ENCODE measurements at regions not wholly inside any gene's neighbourhood (a gene's known extent, or its start where the extent isn't known, plus 50 kb on each side); places are given as distances from the start of the nearest gene placed in this dataset.

DNA sequence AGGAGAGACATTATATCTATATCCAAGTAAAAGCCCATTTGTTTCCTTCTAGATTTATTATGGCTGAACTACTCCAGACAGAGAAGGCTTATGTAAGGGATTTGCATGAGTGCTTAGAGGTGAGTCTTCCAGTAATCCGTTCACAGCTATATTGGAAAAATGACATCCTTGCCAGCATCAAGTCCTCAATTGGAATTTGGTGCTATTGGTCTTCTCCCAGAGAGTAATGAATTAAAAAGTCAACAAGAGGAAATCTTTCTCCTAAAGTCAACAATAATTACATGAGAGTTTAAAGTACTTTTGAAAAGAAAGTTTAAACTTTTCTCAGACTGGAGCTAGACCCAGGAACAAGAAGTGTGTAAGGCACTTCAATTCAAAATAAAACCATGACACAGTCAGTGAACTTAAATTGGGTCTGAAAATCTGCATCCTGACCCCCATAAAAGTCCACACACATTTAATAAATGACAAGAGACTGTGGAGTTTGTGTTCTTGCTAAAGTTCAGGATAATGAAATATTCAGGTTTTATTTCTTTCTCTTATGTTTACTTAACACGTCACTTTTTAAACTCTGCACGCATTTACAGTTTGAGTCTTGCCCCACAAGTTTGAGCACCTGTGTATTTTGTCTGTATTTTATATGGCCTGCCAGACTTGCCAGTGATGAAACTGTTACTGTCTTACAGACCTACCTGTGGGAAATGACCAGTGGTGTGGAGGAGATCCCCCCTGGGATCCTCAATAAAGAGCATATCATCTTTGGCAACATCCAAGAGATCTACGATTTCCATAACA lies 268.2 kb upstream of the UMPS start:
- no peaks in the 10 kb centered on the region for H3K9me3 ChIP-seq
- TF ChIP-seq POLR2A (IDR thresholded peaks at IDR 0.05), result no peak
- TF ChIP-seq, protein P1, sequence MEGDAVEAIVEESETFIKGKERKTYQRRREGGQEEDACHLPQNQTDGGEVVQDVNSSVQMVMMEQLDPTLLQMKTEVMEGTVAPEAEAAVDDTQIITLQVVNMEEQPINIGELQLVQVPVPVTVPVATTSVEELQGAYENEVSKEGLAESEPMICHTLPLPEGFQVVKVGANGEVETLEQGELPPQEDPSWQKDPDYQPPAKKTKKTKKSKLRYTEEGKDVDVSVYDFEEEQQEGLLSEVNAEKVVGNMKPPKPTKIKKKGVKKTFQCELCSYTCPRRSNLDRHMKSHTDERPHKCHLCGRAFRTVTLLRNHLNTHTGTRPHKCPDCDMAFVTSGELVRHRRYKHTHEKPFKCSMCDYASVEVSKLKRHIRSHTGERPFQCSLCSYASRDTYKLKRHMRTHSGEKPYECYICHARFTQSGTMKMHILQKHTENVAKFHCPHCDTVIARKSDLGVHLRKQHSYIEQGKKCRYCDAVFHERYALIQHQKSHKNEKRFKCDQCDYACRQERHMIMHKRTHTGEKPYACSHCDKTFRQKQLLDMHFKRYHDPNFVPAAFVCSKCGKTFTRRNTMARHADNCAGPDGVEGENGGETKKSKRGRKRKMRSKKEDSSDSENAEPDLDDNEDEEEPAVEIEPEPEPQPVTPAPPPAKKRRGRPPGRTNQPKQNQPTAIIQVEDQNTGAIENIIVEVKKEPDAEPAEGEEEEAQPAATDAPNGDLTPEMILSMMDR (IDR thresholded peaks at IDR 0.05), result no peak
- peaks cover 0 to 21% (median 0%) of the 10 kb centered on the region in 4 donors for H3K4me1 ChIP-seq
- 45% methylated on average over 4 of the region's 4 CpGs for WGBS (ENCODE audit: insufficient coverage, low coverage, low lambda C conversion rate, missing lambda C conversion rate)
- ATAC-seq (peak in 3 of 4 donors; percentile 29 to 74 (median 61)), DNase-seq (no peak)
- peak overlapping the region in 1 of 3 donors; percentile 49 for H3K27ac ChIP-seq
- H3K36me3 ChIP-seq, result no peaks in the 10 kb centered on the region
- H3K4me3 ChIP-seq, result no peak overlapping the region
- intact Hi-C loops (cut with DNase I), result no loop called here
- H3K27me3 ChIP-seq, result no peaks in the 10 kb centered on the region

DNA sequence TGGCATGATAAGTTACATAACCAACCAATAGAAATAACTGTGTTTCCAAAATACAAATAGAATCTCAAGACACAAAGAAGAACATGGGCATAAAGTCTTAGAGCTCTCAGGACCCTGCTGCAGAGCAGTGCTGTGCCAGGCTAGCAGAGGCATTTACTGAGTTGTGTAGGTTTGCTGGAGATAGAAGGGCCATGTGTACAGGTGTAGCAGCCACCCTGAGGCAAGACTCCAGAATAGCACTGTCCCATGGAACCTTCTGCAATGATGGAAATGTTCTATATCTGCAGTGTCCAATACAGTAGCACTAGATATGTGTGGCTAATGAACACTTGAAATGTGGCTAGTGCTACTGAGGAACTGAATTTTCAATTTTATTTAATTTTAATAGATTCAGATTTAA lies 267.0 kb upstream of the UMPS start:
- H3K4me1 ChIP-seq, result peaks cover 0 to 21% (median 0%) of the 10 kb centered on the region in 4 donors
- H3K27ac ChIP-seq, result no peak overlapping the region
- TF ChIP-seq, protein P1 (IDR thresholded peaks at IDR 0.05), result peak in 1 of 4 donors; percentile 7
- TF ChIP-seq POLR2A (IDR thresholded peaks at IDR 0.05), result no peak
- no peaks in the 10 kb centered on the region for H3K27me3 ChIP-seq
- DNase-seq, result no peak
- peak in 3 of 4 donors; percentile 31 to 57 (median 42) for ATAC-seq
- H3K4me3 ChIP-seq, result no peak overlapping the region
- intact Hi-C loops (cut with DNase I), result no loop called here
- no peaks in the 10 kb centered on the region for H3K9me3 ChIP-seq
- no peaks in the 10 kb centered on the region for H3K36me3 ChIP-seq

DNA sequence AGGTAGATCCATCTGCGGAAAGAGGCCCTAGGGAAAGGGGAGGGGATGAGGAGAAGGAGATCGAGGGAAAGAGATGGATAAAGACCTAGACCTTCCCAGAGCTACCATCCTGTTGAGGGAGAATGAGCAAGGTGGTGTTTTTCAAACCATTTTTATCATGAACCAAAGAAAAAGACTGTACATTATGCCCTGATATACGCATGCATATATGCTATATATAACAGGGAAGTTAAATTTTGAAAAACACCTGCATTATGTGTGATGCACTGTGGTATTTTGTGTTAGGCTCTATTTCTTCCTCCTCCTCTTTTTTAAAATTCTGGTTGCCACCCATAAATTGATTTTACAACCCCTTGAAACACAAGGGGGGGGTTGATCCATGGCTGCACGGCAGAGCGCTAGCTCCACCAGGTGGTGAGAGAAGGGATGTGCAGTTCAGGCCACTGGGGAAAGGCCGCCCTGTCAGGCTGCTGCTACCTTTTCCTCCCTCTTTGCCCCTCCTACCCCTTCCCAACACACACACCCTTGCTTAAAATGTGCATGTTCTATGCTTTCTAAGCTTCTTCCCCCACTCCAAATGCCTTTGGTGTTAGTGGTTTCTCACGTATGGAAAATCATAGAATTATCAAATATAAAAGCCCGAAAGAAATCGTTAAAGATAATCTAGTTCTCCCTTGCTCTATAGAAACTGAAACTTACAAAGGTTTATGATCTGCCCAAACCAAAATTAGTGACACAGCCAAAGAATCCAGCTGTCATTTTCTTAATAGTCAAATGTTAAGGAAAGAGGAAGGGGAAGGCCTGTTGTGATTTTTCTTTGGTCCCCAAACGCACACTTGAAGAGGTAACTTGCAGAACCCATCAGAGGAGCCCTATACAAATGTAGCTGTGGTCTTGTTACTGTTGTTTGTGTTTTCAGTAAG lies 262.0 kb upstream of the UMPS start:
- H3K4me1 ChIP-seq, result no peaks in the 10 kb centered on the region
- ATAC-seq (peak; percentile 96 to 97 (median 97)), DNase-seq (peak; percentile 51 to 61 (median 61))
- H3K27me3 ChIP-seq, result no peaks in the 10 kb centered on the region
- H3K36me3 ChIP-seq, result no peaks in the 10 kb centered on the region
- H3K27ac ChIP-seq, result no peak overlapping the region
- H3K4me3 ChIP-seq, result no peak overlapping the region
- intact Hi-C loops (cut with DNase I), result loop anchor here (5.0 kb wide), 2 partner anchors 116 to 121 kb away; no protein-coding TSS in a partner anchor
- H3K9me3 ChIP-seq, result no peaks in the 10 kb centered on the region
- TF ChIP-seq, protein P1 (IDR thresholded peaks at IDR 0.05), result peak; percentile 94 to 98 (median 95)
- no peak for TF ChIP-seq POLR2A (IDR thresholded peaks at IDR 0.05)
- 57% methylated on average over 9 of the region's 10 CpGs for WGBS (ENCODE audit: insufficient coverage, low coverage, low lambda C conversion rate, missing lambda C conversion rate)

DNA sequence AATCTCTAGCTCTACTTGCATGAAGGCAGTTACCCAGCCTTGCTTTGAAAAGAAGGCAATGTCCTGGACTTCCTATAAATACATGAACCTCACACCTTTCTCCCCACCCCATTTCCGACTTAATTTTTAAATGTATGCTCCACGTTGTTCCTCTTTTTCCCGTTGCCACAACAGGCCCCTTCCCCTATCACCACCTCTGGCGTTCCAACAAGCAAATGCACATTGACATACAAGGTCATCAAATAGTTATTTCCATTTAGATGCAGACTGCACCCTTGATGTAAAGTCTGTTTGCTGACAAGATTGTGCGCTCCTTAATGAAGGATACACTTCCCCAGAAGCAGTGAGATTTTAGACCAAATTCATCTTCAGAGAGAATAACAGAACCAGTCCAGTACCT lies 260.7 kb upstream of the UMPS start:
- TF ChIP-seq POLR2A (IDR thresholded peaks at IDR 0.05), result no peak
- TF ChIP-seq, protein P1 (IDR thresholded peaks at IDR 0.05), result no peak
- intact Hi-C loops (cut with DNase I), result loop anchor here (5.0 kb wide), 2 partner anchors 117 to 122 kb away; no protein-coding TSS in a partner anchor
- no peak overlapping the region for H3K27ac ChIP-seq
- no peaks in the 10 kb centered on the region for H3K36me3 ChIP-seq
- no peak for ATAC-seq
- H3K9me3 ChIP-seq, result no peaks in the 10 kb centered on the region
- H3K4me1 ChIP-seq, result no peaks in the 10 kb centered on the region
- 52% methylated on average over 5 of the region's 5 CpGs for WGBS (ENCODE audit: insufficient coverage, low coverage, low lambda C conversion rate, missing lambda C conversion rate)
- H3K4me3 ChIP-seq, result no peak overlapping the region
- no peak for DNase-seq
- no peaks in the 10 kb centered on the region for H3K27me3 ChIP-seq

All from right lobe of liver (tissue), 6 donors.